Esophagus muscularis mucosa (tissue), 4 donors: ENCODE measurements at regions not wholly inside any gene's neighbourhood (a gene's known extent, or its start where the extent isn't known, plus 50 kb on each side); places are given as distances from the start of the nearest gene placed in this dataset.

Experiments used
- CTCF ChIP-seq, 3 experiments: fragments of 200-600 bp in 2 of 3; fragments of 450-650 bp in 1 of 3; sonication (generic) in 2 of 3; IDR thresholded peaks; one replicate each; pipeline ENCODE4 v1.5.1; 2017 to 2019; ENCODE audit warnings: antibody characterized with exemption in 3 of 3, mild to moderate bottlenecking in 2 of 3, moderate library complexity in 1 of 3
- EP300 ChIP-seq: sonication (generic); formaldehyde crosslinking; IDR thresholded peaks from one replicate; pipeline ENCODE4 v1.6.1; 2017; ENCODE audit warnings: antibody characterized with exemption
- POLR2A ChIP-seq: fragments of 450-650 bp; IDR thresholded peaks from one replicate; pipeline ENCODE4 v1.6.1; 2017; ENCODE audit warnings: antibody characterized with exemption, moderate library complexity, mild to moderate bottlenecking, low read depth
- POLR2AphosphoS5 ChIP-seq, 2 donors: sonication (generic); formaldehyde crosslinking; IDR thresholded peaks; one replicate each; pipeline ENCODE4 v1.6.1; 2017; ENCODE audit warnings: antibody characterized with exemption in 2 of 2

DNA sequence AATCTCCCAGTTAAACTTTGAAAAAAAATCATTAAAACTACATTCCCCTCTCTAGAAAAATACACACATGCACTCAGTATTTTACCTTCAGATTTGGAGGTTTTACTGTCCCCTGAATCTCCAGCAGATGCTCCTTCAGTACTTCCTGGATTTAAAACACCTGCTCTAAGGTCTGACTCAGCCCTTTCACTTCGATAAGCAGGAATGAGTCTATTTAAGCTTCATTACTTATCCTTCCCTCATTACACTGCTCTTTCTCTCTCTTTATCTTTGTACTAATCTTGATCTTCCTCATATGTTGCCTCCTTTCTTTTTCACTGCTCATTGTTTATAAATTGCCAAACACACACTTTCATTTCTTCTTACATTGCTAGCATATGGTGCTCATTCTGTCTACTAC is 443.9 kb downstream of the DIPK2A start:
- TF ChIP-seq POLR2A (no peak), EP300 (no peak), CTCF (IDR thresholded peaks at IDR 0.05) (no peak), POLR2AphosphoS5 (IDR thresholded peaks at IDR 0.05) (no peak)
